ENCODE measurements at regions not wholly inside any gene's neighbourhood (a gene's known extent, or its start where the extent isn't known, plus 50 kb on each side); places are given as distances from the start of the nearest gene placed in this dataset.

DNA sequence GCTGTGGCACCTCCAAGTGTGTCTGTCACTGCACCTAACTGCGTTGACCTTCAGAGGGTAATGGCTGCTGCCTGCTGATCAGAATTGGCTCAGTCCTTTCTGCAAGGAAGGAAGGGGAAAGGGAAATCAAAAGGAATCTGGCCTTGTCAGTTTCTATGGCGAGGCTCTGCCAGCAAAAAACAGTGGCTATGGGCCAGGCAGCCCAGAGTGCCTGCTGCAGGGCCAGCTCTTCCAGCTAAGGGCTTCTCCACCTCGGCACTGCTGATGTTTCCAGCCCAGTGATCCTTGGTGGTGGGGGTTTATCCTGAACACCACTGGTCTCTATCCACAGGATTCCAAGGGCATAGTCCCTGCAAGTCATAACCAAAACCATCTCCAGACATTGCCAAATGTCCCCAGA, 184.3 kb downstream of the TJP1 start:
- no peaks in the 10 kb centered on the region for H3K9me3 ChIP-seq (ENCODE audit: control insufficient read depth in 4 of 4, low read length in 3 of 4)
- TF ChIP-seq HNF4A (conservative IDR thresholded peaks at IDR 0.05) (no peak), NR2F2 (IDR thresholded peaks at IDR 0.05) (no peak), GABPA (IDR thresholded peaks at IDR 0.05 in 1 of 2, conservative IDR thresholded peaks at IDR 0.05 in 1 of 2) (no peak), YY1 (IDR thresholded peaks at IDR 0.05) (no peak), EGR1 (IDR thresholded peaks at IDR 0.05; ENCODE audit: low read depth in 2 of 2) (no peak), FOXA2 (IDR thresholded peaks at IDR 0.05) (no peak), RAD21 (IDR thresholded peaks at IDR 0.05) (no peak), TAF1 (conservative IDR thresholded peaks at IDR 0.05) (no peak), ATF3 (IDR thresholded peaks at IDR 0.05) (no peak)
- TF ChIP-seq, protein P1, sequence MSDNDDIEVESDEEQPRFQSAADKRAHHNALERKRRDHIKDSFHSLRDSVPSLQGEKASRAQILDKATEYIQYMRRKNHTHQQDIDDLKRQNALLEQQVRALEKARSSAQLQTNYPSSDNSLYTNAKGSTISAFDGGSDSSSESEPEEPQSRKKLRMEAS (IDR thresholded peaks at IDR 0.05): no peak
- TF ChIP-seq, protein P2, sequence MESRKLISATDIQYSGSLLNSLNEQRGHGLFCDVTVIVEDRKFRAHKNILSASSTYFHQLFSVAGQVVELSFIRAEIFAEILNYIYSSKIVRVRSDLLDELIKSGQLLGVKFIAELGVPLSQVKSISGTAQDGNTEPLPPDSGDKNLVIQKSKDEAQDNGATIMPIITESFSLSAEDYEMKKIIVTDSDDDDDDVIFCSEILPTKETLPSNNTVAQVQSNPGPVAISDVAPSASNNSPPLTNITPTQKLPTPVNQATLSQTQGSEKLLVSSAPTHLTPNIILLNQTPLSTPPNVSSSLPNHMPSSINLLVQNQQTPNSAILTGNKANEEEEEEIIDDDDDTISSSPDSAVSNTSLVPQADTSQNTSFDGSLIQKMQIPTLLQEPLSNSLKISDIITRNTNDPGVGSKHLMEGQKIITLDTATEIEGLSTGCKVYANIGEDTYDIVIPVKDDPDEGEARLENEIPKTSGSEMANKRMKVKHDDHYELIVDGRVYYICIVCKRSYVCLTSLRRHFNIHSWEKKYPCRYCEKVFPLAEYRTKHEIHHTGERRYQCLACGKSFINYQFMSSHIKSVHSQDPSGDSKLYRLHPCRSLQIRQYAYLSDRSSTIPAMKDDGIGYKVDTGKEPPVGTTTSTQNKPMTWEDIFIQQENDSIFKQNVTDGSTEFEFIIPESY (IDR thresholded peaks at IDR 0.05): no peak
- 84% methylated on average over 3 of the region's 3 CpGs for WGBS
- no peaks in the 10 kb centered on the region for H3K36me3 ChIP-seq (ENCODE audit: control insufficient read depth in 4 of 4, insufficient read depth in 3 of 4, low read depth in 1 of 4, low read length in 3 of 4)
- no peak for DNase-seq (ENCODE audit: low spot score)
- no peak overlapping the region for H3K27ac ChIP-seq (ENCODE audit: low read depth in 1 of 2, low read length in 2 of 2)
- no peaks in the 10 kb centered on the region for H3K4me1 ChIP-seq (ENCODE audit: control insufficient read depth in 4 of 4, insufficient read depth in 4 of 4, low read length in 3 of 4)
- no peak overlapping the region for H3K9ac ChIP-seq (ENCODE audit: low read depth in 1 of 2, low read length in 2 of 2)
- no peak overlapping the region for H3K4me3 ChIP-seq (ENCODE audit: low read depth in 1 of 3, low read length in 3 of 3)
- H3K27me3 ChIP-seq (ENCODE audit: control insufficient read depth in 4 of 4, insufficient read depth in 4 of 4, low read length in 3 of 4): no peaks in the 10 kb centered on the region

GRCh38 chr15:29637555-29637954, 184.7 kb downstream of the TJP1 start:
- WGBS: 93% methylated on average over 7 of the region's 7 CpGs
- Histone ChIP-seq H3K27me3 (ENCODE audit: control insufficient read depth in 4 of 4, insufficient read depth in 4 of 4, low read length in 3 of 4) (no peaks in the 10 kb centered on the region), H3K9me3 (ENCODE audit: control insufficient read depth in 4 of 4, low read length in 3 of 4) (no peaks in the 10 kb centered on the region), H3K4me1 (ENCODE audit: control insufficient read depth in 4 of 4, insufficient read depth in 4 of 4, low read length in 3 of 4) (no peaks in the 10 kb centered on the region), H3K9ac (ENCODE audit: low read depth in 1 of 2, low read length in 2 of 2) (no peak overlapping the region), H3K4me3 (ENCODE audit: low read depth in 1 of 3, low read length in 3 of 3) (no peak overlapping the region), H3K36me3 (ENCODE audit: control insufficient read depth in 4 of 4, insufficient read depth in 3 of 4, low read depth in 1 of 4, low read length in 3 of 4) (no peaks in the 10 kb centered on the region), H3K27ac (ENCODE audit: low read depth in 1 of 2, low read length in 2 of 2) (no peak overlapping the region)
- no peak for DNase-seq (ENCODE audit: low spot score)
- TF ChIP-seq SP1 (IDR thresholded peaks at IDR 0.05) (no peak), JUND (IDR thresholded peaks at IDR 0.05) (no peak), RXRA (IDR thresholded peaks at IDR 0.05) (no peak), GABPA (IDR thresholded peaks at IDR 0.05 in 1 of 2, conservative IDR thresholded peaks at IDR 0.05 in 1 of 2) (no peak), HNF4G (IDR thresholded peaks at IDR 0.05) (no peak), EGR1 (IDR thresholded peaks at IDR 0.05; ENCODE audit: low read depth in 2 of 2) (no peak)
- TF ChIP-seq, protein P3, sequence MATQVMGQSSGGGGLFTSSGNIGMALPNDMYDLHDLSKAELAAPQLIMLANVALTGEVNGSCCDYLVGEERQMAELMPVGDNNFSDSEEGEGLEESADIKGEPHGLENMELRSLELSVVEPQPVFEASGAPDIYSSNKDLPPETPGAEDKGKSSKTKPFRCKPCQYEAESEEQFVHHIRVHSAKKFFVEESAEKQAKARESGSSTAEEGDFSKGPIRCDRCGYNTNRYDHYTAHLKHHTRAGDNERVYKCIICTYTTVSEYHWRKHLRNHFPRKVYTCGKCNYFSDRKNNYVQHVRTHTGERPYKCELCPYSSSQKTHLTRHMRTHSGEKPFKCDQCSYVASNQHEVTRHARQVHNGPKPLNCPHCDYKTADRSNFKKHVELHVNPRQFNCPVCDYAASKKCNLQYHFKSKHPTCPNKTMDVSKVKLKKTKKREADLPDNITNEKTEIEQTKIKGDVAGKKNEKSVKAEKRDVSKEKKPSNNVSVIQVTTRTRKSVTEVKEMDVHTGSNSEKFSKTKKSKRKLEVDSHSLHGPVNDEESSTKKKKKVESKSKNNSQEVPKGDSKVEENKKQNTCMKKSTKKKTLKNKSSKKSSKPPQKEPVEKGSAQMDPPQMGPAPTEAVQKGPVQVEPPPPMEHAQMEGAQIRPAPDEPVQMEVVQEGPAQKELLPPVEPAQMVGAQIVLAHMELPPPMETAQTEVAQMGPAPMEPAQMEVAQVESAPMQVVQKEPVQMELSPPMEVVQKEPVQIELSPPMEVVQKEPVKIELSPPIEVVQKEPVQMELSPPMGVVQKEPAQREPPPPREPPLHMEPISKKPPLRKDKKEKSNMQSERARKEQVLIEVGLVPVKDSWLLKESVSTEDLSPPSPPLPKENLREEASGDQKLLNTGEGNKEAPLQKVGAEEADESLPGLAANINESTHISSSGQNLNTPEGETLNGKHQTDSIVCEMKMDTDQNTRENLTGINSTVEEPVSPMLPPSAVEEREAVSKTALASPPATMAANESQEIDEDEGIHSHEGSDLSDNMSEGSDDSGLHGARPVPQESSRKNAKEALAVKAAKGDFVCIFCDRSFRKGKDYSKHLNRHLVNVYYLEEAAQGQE (IDR thresholded peaks at IDR 0.05): no peak

Measured in liver (tissue), 7 donors.